GM12875 (cell line): ENCODE measurements at regions not wholly inside any gene's neighbourhood (a gene's known extent, or its start where the extent isn't known, plus 50 kb on each side); places are given as distances from the start of the nearest gene placed in this dataset.

Experiments
- H3K4me3 ChIP-seq: one replicate; pipeline ENCODE4 v1.5.1; 2011; ENCODE audit warnings: low read depth, low read length, control low read depth
- CTCF ChIP-seq: IDR thresholded peaks from 2 replicates; pipeline ENCODE4 v1.5.1; 2011; ENCODE audit warnings: low read depth, mild to moderate bottlenecking, control low read depth, inconsistent platforms, low read length, moderate library complexity, borderline replicate concordance; ENCODE audit not compliant: insufficient read depth

GRCh38 chr1:83015163-83015562 lies 983.8 kb downstream of the TTLL7 start:
- H3K4me3 ChIP-seq: no peak overlapping the region
- TF ChIP-seq CTCF: no peak

- H3K4me3 ChIP-seq: no peak overlapping the region
- TF ChIP-seq CTCF: no peak
These were observed 986.0 kb downstream of the TTLL7 start for GRCh38 chr1:83012950-83013349.

GRCh38 chr1:83011265-83011664 lies 987.7 kb downstream of the TTLL7 start:
- H3K4me3 ChIP-seq: no peak overlapping the region
- no peak for TF ChIP-seq CTCF

GRCh38 chr1:83006271-83006670 lies 992.7 kb downstream of the TTLL7 start:
- no peak overlapping the region for H3K4me3 ChIP-seq
- no peak for TF ChIP-seq CTCF

GRCh38 chr1:83000286-83000685 lies 998.6 kb downstream of the TTLL7 start:
- H3K4me3 ChIP-seq: no peak overlapping the region
- TF ChIP-seq CTCF: no peak

- H3K4me3 ChIP-seq: no peak overlapping the region
- no peak for TF ChIP-seq CTCF
These were observed 1003.0 kb downstream of the TTLL7 start for GRCh38 chr1:82995951-82996350.

GRCh38 chr1:82994616-82995263 lies 1004.2 kb downstream of the TTLL7 start:
- no peak for TF ChIP-seq CTCF

More at GRCh38 chr1:82994616-82995263, 1004.2 kb downstream of the TTLL7 start:
- no peak overlapping the region for H3K4me3 ChIP-seq
